OCI-LY3 (cell line): ENCODE measurements at regions not wholly inside any gene's neighbourhood (a gene's known extent, or its start where the extent isn't known, plus 50 kb on each side); places are given as distances from the start of the nearest gene placed in this dataset.

Experiments used
- H2AFZ ChIP-seq: fragments of 200-600, 300-600 bp; shearing (Covaris generic); 2 replicates; pipeline ENCODE4 v1.6.0; 2014; ENCODE audit warnings: antibody characterized with exemption, low read depth, low read length
- H3K27ac ChIP-seq: fragments of 200-600, 300-600 bp; sonication (generic); 2 replicates; pipeline ENCODE4 v1.5.1; 2014; ENCODE audit warnings: mild to moderate bottlenecking, low read length, moderate library complexity, mixed read lengths
- H3K27me3 ChIP-seq: fragments of 200-600, 300-600 bp; sonication (generic); 2 replicates; pipeline ENCODE4 v1.6.1; 2014; ENCODE audit warnings: low read depth, low read length, mixed read lengths
- H3K36me3 ChIP-seq: fragments of 200-600, 300-600 bp; sonication (generic); replicated peaks from 2 replicates; pipeline ENCODE3; 2014; ENCODE audit warnings: low read depth, low read length, mixed read lengths
- H3K4me1 ChIP-seq: fragments of 300-600, 200-600 bp; sonication (generic); 2 replicates; pipeline ENCODE4 v1.6.1; 2014; ENCODE audit warnings: low read length, mixed read lengths
- H3K4me2 ChIP-seq: fragments of 200-600, 300-600 bp; sonication (generic); 2 replicates; pipeline ENCODE4 v1.6.1; 2014; ENCODE audit warnings: low read length, mixed read lengths
- H3K4me3 ChIP-seq: fragments of 300-600, 200-600 bp; sonication (generic); 2 replicates; pipeline ENCODE4 v1.5.1; 2014; ENCODE audit warnings: antibody characterized with exemption, mild to moderate bottlenecking, low read length, moderate library complexity
- H3K79me2 ChIP-seq: fragments of 300-600, 200-600 bp; shearing (Covaris generic); 2 replicates; pipeline ENCODE4 v1.6.1; 2014; ENCODE audit warnings: mild to moderate bottlenecking, low read length, mixed read lengths
- H3K9ac ChIP-seq: fragments of 300-600, 200-600 bp; shearing (Covaris generic); 2 replicates; pipeline ENCODE4 v1.6.0; 2014; ENCODE audit warnings: mild to moderate bottlenecking, low read length, moderate library complexity
- H3K9me3 ChIP-seq: fragments of 200-600, 300-600 bp; shearing (Covaris generic); 2 replicates; pipeline ENCODE4 v1.6.1; 2014; ENCODE audit warnings: low read length, mixed read lengths; ENCODE audit not compliant: insufficient read depth
- H4K20me1 ChIP-seq: fragments of 200-600, 300-600 bp; sonication (generic); 2 replicates; pipeline ENCODE4 v1.6.1; 2016; ENCODE audit warnings: low read length, mixed read lengths; ENCODE audit not compliant: insufficient read depth
- EZH2phosphoT487 ChIP-seq: fragments of 200-600 bp; shearing (Covaris generic); IDR thresholded peaks from 2 replicates; pipeline ENCODE4 v1.6.1; 2018; ENCODE audit warnings: antibody characterized with exemption, mixed run types, low read depth
- TF ChIP-seq, protein P1 (sequence below): fragments of 200-600, 300-600 bp; sonication (generic); IDR thresholded peaks from 2 replicates; pipeline ENCODE4 v1.5.1; 2014; ENCODE audit warnings: antibody characterized with exemption, low read length, low read depth

- no peak overlapping the region for H3K4me2 ChIP-seq
- no peaks in the 10 kb centered on the region for H3K9me3 ChIP-seq
- no peak overlapping the region for H3K4me3 ChIP-seq
- no peaks in the 10 kb centered on the region for H3K27me3 ChIP-seq
- H4K20me1 ChIP-seq = no peaks in the 10 kb centered on the region
- H3K9ac ChIP-seq = no peak overlapping the region
- H3K27ac ChIP-seq = no peak overlapping the region
- TF ChIP-seq, protein P1, sequence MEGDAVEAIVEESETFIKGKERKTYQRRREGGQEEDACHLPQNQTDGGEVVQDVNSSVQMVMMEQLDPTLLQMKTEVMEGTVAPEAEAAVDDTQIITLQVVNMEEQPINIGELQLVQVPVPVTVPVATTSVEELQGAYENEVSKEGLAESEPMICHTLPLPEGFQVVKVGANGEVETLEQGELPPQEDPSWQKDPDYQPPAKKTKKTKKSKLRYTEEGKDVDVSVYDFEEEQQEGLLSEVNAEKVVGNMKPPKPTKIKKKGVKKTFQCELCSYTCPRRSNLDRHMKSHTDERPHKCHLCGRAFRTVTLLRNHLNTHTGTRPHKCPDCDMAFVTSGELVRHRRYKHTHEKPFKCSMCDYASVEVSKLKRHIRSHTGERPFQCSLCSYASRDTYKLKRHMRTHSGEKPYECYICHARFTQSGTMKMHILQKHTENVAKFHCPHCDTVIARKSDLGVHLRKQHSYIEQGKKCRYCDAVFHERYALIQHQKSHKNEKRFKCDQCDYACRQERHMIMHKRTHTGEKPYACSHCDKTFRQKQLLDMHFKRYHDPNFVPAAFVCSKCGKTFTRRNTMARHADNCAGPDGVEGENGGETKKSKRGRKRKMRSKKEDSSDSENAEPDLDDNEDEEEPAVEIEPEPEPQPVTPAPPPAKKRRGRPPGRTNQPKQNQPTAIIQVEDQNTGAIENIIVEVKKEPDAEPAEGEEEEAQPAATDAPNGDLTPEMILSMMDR = no peak
- TF ChIP-seq EZH2phosphoT487 = no peak
- no peak overlapping the region for H2AFZ ChIP-seq
- no peaks in the 10 kb centered on the region for H3K36me3 ChIP-seq
- no peaks in the 10 kb centered on the region for H3K4me1 ChIP-seq
- H3K79me2 ChIP-seq = no peaks in the 10 kb centered on the region
Measured at GRCh38 chr3:176313426-176313825, 883.9 kb downstream of the TBL1XR1 start.

DNA sequence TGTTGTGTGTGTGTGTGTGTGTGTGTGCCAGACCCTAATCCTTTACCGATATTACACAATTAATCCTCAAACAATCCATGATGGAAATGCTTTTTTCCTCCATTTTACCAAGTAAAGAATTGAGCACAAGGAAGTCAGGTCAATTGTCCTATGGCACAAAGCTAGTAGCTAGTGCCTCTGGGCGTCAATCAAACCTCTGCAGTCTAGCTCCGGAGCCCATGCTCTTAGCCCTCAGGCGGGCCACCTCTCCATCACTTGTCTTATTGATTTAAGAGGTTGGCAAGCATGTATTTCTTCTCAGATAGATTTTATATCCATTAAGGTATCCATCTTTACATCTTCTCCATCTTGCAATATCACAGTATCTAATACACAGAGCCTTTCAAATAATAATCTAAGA lies 886.6 kb downstream of the TBL1XR1 start:
- H3K27me3 ChIP-seq = no peaks in the 10 kb centered on the region
- H3K9me3 ChIP-seq = no peaks in the 10 kb centered on the region
- no peaks in the 10 kb centered on the region for H4K20me1 ChIP-seq
- H3K36me3 ChIP-seq = no peaks in the 10 kb centered on the region
- no peak overlapping the region for H3K4me2 ChIP-seq
- H3K79me2 ChIP-seq = no peaks in the 10 kb centered on the region
- H3K27ac ChIP-seq = no peak overlapping the region
- H3K9ac ChIP-seq = no peak overlapping the region
- TF ChIP-seq EZH2phosphoT487 = no peak
- TF ChIP-seq, protein P1 = no peak
- no peak overlapping the region for H3K4me3 ChIP-seq
- no peak overlapping the region for H2AFZ ChIP-seq
- no peaks in the 10 kb centered on the region for H3K4me1 ChIP-seq

- H3K4me3 ChIP-seq = no peak overlapping the region
- TF ChIP-seq, protein P1 = no peak
- TF ChIP-seq EZH2phosphoT487 = no peak
- H3K9me3 ChIP-seq = no peaks in the 10 kb centered on the region
- no peak overlapping the region for H3K4me2 ChIP-seq
- H3K9ac ChIP-seq = no peak overlapping the region
- no peaks in the 10 kb centered on the region for H3K27me3 ChIP-seq
- H3K79me2 ChIP-seq = no peaks in the 10 kb centered on the region
- H4K20me1 ChIP-seq = no peaks in the 10 kb centered on the region
- H3K36me3 ChIP-seq = no peaks in the 10 kb centered on the region
- H2AFZ ChIP-seq = no peak overlapping the region
- H3K27ac ChIP-seq = no peak overlapping the region
- H3K4me1 ChIP-seq = no peaks in the 10 kb centered on the region
Measured at GRCh38 chr3:176302271-176302670, 895.0 kb downstream of the TBL1XR1 start.

DNA sequence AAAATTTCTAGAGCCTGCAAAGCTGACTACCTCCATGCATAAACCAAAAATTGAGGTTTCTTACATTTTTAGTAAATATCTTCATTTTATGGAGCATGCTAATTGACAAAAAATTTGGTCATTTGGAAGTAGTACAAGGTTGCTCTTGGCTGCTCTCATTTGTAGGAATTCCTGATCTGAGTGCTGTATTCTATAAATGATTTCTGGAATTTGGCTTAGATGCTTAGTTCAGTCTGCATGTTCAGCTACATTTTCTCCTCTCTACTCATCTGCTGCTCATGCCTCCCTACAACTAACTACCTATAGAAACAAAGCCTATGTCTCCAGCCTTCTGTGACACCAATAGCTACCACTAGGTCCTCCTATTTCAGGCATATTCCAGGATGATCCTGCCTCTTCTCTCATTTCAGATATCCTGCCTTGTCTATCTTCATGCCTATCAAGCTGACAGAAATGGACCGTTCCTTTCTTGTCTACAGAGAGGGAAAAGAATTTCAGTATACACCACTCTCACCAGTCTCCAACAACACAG lies 901.1 kb downstream of the TBL1XR1 start:
- H3K9me3 ChIP-seq = no peaks in the 10 kb centered on the region
- H3K9ac ChIP-seq = no peak overlapping the region
- H4K20me1 ChIP-seq = no peaks in the 10 kb centered on the region
- no peaks in the 10 kb centered on the region for H3K4me1 ChIP-seq
- TF ChIP-seq, protein P1 = no peak
- TF ChIP-seq EZH2phosphoT487 = no peak
- H3K79me2 ChIP-seq = no peaks in the 10 kb centered on the region
- no peak overlapping the region for H3K4me2 ChIP-seq
- no peak overlapping the region for H3K27ac ChIP-seq
- no peaks in the 10 kb centered on the region for H3K36me3 ChIP-seq
- no peaks in the 10 kb centered on the region for H3K27me3 ChIP-seq
- no peak overlapping the region for H2AFZ ChIP-seq
- H3K4me3 ChIP-seq = no peak overlapping the region
